ENCODE measurements at regions not wholly inside any gene's neighbourhood (a gene's known extent, or its start where the extent isn't known, plus 50 kb on each side); places are given as distances from the start of the nearest gene placed in this dataset.

DNA sequence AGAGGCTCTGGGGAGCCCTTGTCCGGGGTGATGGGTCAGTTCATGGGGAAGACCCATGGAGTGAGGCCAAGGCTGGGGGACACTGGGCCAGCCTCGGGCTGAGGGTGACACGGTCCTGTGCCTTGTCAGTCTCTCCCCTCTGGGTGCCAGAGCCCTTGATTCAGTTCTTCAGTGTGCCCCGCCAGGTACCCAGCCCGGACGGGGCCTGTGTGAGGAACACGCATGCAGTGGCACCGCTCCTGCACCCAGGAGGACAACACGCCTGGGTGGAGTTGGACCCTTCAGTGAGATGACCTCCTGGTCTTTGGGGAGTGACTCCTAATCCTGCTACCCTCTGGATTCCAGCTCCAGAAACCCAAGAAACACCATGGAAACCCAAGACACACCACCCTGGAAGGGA, 264.4 kb downstream of the LOXHD1 start:
- ATAC-seq (ENCODE audit: insufficient read depth, low read depth) (no peak), DNase-seq (no peak)
- peaks cover 15% of the 10 kb centered on the region; the same call in 1 of the 2 replicates for H4K20me1 ChIP-seq (ENCODE audit: insufficient read depth, low read length)
- no peak overlapping the region for H3K4me3 ChIP-seq (ENCODE audit: low read depth in 1 of 2, low read length in 2 of 2)
- no peaks in the 10 kb centered on the region for H3K9me3 ChIP-seq (ENCODE audit: insufficient read depth, low read length, severe bottlenecking)
- H3K27ac ChIP-seq (ENCODE audit: low read length): no peak overlapping the region
- no peaks in the 10 kb centered on the region for H3K27me3 ChIP-seq (ENCODE audit: insufficient read depth, low read length, poor library complexity)
- H3K36me3 ChIP-seq (ENCODE audit: insufficient read depth, low read length): 0 out of 2 replicates have a peak, but pooled peaks cover 5% of the 10 kb centered on the region
- H3K4me1 ChIP-seq (ENCODE audit: insufficient read depth, low read length): peaks cover 3% of the 10 kb centered on the region; the same call in 1 of the 2 replicates
- no peak overlapping the region for H3K4me2 ChIP-seq (ENCODE audit: insufficient read depth, low read length)
- 0 out of 2 replicates have a peak, but pooled peaks cover 2% of the 10 kb centered on the region for H3K79me2 ChIP-seq (ENCODE audit: insufficient read depth, low read length)
- no peak overlapping the region for H3K9ac ChIP-seq (ENCODE audit: low read depth, low read length)
- no peak overlapping the region for H2AFZ ChIP-seq (ENCODE audit: low read depth, low read length)
- TF ChIP-seq EZH2 (IDR thresholded peaks at IDR 0.05; ENCODE audit: borderline replicate concordance, low read depth, low read length, severe bottlenecking): no peak
- TF ChIP-seq, protein P1, sequence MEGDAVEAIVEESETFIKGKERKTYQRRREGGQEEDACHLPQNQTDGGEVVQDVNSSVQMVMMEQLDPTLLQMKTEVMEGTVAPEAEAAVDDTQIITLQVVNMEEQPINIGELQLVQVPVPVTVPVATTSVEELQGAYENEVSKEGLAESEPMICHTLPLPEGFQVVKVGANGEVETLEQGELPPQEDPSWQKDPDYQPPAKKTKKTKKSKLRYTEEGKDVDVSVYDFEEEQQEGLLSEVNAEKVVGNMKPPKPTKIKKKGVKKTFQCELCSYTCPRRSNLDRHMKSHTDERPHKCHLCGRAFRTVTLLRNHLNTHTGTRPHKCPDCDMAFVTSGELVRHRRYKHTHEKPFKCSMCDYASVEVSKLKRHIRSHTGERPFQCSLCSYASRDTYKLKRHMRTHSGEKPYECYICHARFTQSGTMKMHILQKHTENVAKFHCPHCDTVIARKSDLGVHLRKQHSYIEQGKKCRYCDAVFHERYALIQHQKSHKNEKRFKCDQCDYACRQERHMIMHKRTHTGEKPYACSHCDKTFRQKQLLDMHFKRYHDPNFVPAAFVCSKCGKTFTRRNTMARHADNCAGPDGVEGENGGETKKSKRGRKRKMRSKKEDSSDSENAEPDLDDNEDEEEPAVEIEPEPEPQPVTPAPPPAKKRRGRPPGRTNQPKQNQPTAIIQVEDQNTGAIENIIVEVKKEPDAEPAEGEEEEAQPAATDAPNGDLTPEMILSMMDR (IDR thresholded peaks at IDR 0.05; ENCODE audit: borderline replicate concordance, extremely low read depth, low read length, poor library complexity, severe bottlenecking): no peak

DNA sequence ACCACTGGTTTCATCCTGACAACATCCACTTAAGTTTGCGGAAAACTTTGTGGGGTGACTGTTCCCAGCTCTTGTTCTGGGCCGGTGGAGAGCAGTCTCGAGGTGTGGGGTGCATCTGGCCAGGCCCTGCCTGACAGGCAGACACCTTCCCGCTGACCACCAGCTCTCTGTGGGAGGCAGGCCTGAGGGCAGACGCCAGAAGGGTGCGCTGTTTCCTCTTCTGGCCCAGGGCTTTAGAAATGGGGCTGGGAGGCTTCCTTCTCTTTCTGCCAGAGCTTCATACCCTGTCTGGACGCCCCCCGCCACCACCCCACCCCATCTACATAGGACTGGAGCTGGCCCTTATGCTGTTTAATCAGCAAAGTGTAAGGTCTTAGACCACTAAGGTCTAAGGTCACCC, 263.8 kb downstream of the LOXHD1 start:
- TF ChIP-seq, protein P1 (IDR thresholded peaks at IDR 0.05; ENCODE audit: borderline replicate concordance, extremely low read depth, low read length, poor library complexity, severe bottlenecking): peak; percentile 43
- TF ChIP-seq EZH2 (IDR thresholded peaks at IDR 0.05; ENCODE audit: borderline replicate concordance, low read depth, low read length, severe bottlenecking): no peak
- Histone ChIP-seq H3K27me3 (ENCODE audit: insufficient read depth, low read length, poor library complexity) (no peaks in the 10 kb centered on the region), H3K4me1 (ENCODE audit: insufficient read depth, low read length) (peaks cover 3% of the 10 kb centered on the region; the same call in 1 of the 2 replicates), H3K4me3 (ENCODE audit: low read depth in 1 of 2, low read length in 2 of 2) (no peak overlapping the region), H3K4me2 (ENCODE audit: insufficient read depth, low read length) (no peak overlapping the region), H2AFZ (ENCODE audit: low read depth, low read length) (no peak overlapping the region), H3K36me3 (ENCODE audit: insufficient read depth, low read length) (0 out of 2 replicates have a peak, but pooled peaks cover 5% of the 10 kb centered on the region), H4K20me1 (ENCODE audit: insufficient read depth, low read length) (peaks cover 21% of the 10 kb centered on the region), H3K79me2 (ENCODE audit: insufficient read depth, low read length) (0 out of 2 replicates have a peak, but pooled peaks cover 2% of the 10 kb centered on the region), H3K9ac (ENCODE audit: low read depth, low read length) (no peak overlapping the region), H3K9me3 (ENCODE audit: insufficient read depth, low read length, severe bottlenecking) (no peaks in the 10 kb centered on the region), H3K27ac (ENCODE audit: low read length) (no peak overlapping the region)
- ATAC-seq (ENCODE audit: insufficient read depth, low read depth) (no peak), DNase-seq (no peak)

DNA sequence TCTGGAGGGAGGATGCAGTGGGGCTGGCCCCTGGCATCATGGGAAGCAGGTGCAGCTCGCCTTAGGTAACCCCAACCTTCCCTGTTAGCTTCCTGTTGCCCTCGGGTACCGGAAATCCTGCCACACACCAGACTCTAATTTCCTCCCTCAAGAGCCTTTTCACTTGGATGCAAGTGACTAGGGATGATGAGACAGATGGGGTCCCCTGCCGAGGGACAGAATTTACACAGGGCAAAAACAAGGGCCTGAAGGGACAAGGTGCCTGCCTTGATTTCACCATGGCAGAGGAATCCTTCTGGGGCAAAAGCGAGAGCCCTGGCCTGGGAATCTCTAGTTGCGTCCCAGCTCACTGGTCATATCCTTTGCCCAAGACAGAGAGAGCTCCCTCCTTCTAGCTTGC, 263.1 kb downstream of the LOXHD1 start:
- Histone ChIP-seq H3K27ac (ENCODE audit: low read length) (no peak overlapping the region), H3K9me3 (ENCODE audit: insufficient read depth, low read length, severe bottlenecking) (no peaks in the 10 kb centered on the region), H3K9ac (ENCODE audit: low read depth, low read length) (no peak overlapping the region), H4K20me1 (ENCODE audit: insufficient read depth, low read length) (peaks cover 27% of the 10 kb centered on the region), H2AFZ (ENCODE audit: low read depth, low read length) (no peak overlapping the region), H3K4me1 (ENCODE audit: insufficient read depth, low read length) (peaks cover 3% of the 10 kb centered on the region; the same call in 1 of the 2 replicates), H3K27me3 (ENCODE audit: insufficient read depth, low read length, poor library complexity) (no peaks in the 10 kb centered on the region), H3K36me3 (ENCODE audit: insufficient read depth, low read length) (0 out of 2 replicates have a peak, but pooled peaks cover 5% of the 10 kb centered on the region), H3K79me2 (ENCODE audit: insufficient read depth, low read length) (0 out of 2 replicates have a peak, but pooled peaks cover 2% of the 10 kb centered on the region), H3K4me2 (ENCODE audit: insufficient read depth, low read length) (no peak overlapping the region), H3K4me3 (ENCODE audit: low read depth in 1 of 2, low read length in 2 of 2) (no peak overlapping the region)
- TF ChIP-seq, protein P1 (IDR thresholded peaks at IDR 0.05; ENCODE audit: borderline replicate concordance, extremely low read depth, low read length, poor library complexity, severe bottlenecking): no peak
- no peak for TF ChIP-seq EZH2 (IDR thresholded peaks at IDR 0.05; ENCODE audit: borderline replicate concordance, low read depth, low read length, severe bottlenecking)
- DNase-seq (no peak), ATAC-seq (ENCODE audit: insufficient read depth, low read depth) (no peak)

Data from DND-41 (cell line).